ENCODE measurements at regions not wholly inside any gene's neighbourhood (a gene's known extent, or its start where the extent isn't known, plus 50 kb on each side); places are given as distances from the start of the nearest gene placed in this dataset.
A peak's percentile ranks its signal among the peaks of the same experiment; 100 is the strongest.

- Histone ChIP-seq H2BK120ac (ENCODE audit: low read depth, low read length) (no peak overlapping the region), H3K4ac (ENCODE audit: low read depth in 1 of 2, low read length in 2 of 2) (no peak overlapping the region), H3K14ac (ENCODE audit: low read length in 2 of 2) (no peak overlapping the region), H2AK5ac (ENCODE audit: low read length, severe bottlenecking) (no peak overlapping the region), H2BK5ac (ENCODE audit: low read depth, low read length, poor library complexity, severe bottlenecking) (no peak overlapping the region), H3K4me1 (ENCODE audit: control insufficient read depth, insufficient read depth, low read depth, low read length) (peaks cover 8% of the 10 kb centered on the region), H3K23ac (ENCODE audit: low read length in 2 of 2) (no peak overlapping the region), H2AFZ (ENCODE audit: low read depth, low read length) (no peak overlapping the region), H3K27me3 (ENCODE audit: control insufficient read depth in 1 of 2, insufficient read depth in 1 of 2, low read length in 2 of 2) (no peaks in the 10 kb centered on the region), H3K9ac (ENCODE audit: low read length) (no peak overlapping the region), H3K4me2 (ENCODE audit: low read length, poor library complexity, severe bottlenecking) (no peak overlapping the region), H3K36me3 (ENCODE audit: control insufficient read depth in 1 of 2, insufficient read depth in 2 of 2, low read depth in 1 of 2, low read length in 2 of 2) (no peaks in the 10 kb centered on the region), H3K4me3 (ENCODE audit: insufficient read depth in 1 of 2, low read depth in 1 of 2, low read length in 2 of 2) (no peak overlapping the region), H4K8ac (ENCODE audit: low read length) (no peak overlapping the region), H4K91ac (ENCODE audit: low read length) (no peak overlapping the region), H3K27ac (ENCODE audit: low read length, poor library complexity, severe bottlenecking) (no peak overlapping the region), H3K79me1 (replicated peaks; ENCODE audit: low read length, poor library complexity, severe bottlenecking) (no peaks in the 10 kb centered on the region), H3K18ac (ENCODE audit: low read depth in 1 of 2, low read length in 2 of 2) (no peak overlapping the region), H2BK15ac (ENCODE audit: low read depth, poor library complexity, severe bottlenecking) (no peak overlapping the region), H3K9me3 (ENCODE audit: control insufficient read depth, low read length) (no peaks in the 10 kb centered on the region), H2BK12ac (ENCODE audit: low read length in 2 of 2) (no peak overlapping the region)
- WGBS, result over 99% methylated on average over 8 of the region's 8 CpGs
- DNase-seq, result no peak
These were observed 110.2 kb downstream of the FAM50B start for GRCh38 chr6:3959385-3959784.

DNA sequence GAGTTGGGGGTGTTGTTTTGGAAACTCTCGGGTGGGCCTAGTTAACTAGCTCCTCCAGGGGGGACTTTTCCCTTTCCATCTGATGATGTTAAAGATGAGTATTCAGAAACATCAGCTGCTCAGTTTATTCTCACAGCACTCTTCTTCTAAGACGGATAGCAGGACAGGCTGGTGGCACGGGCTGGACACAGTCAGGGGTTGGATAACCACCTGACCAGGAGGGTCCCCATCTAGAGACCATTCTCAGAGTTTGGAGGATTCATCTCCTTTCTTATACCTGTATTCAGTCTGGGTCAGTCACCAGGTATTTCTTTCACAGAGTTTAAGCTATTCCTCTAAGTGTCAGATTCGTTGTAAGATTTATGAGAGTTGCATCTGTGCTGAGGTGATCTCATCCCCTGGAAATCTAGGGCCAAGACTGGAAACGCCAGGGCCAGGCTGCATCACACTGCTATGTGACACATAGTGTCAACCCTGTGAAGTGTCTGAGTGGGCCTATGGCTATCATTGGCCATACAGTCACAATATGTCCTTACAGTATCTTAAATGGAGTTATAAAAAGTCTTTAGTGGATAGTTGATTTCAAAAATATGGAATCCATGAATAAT lies 111.7 kb downstream of the FAM50B start:
- H3K14ac ChIP-seq (ENCODE audit: low read length in 2 of 2), result no peak overlapping the region
- H2BK120ac ChIP-seq (ENCODE audit: low read depth, low read length), result no peak overlapping the region
- WGBS, result 50% methylated on average over 5 of the region's 5 CpGs

GRCh38 chr6:3961581-3962215 lies 112.5 kb downstream of the FAM50B start:
- H3K79me1 ChIP-seq (replicated peaks; ENCODE audit: low read length, poor library complexity, severe bottlenecking), result no peaks in the 10 kb centered on the region
- H3K36me3 ChIP-seq (ENCODE audit: control insufficient read depth in 1 of 2, insufficient read depth in 2 of 2, low read depth in 1 of 2, low read length in 2 of 2), result no peaks in the 10 kb centered on the region
- no peak overlapping the region for H3K27ac ChIP-seq (ENCODE audit: low read length, poor library complexity, severe bottlenecking)
- H2AK5ac ChIP-seq (ENCODE audit: low read length, severe bottlenecking), result no peak overlapping the region
- no peak overlapping the region for H3K23ac ChIP-seq (ENCODE audit: low read length in 2 of 2)
- H4K91ac ChIP-seq (ENCODE audit: low read length), result no peak overlapping the region
- peaks cover 7% of the 10 kb centered on the region for H3K4me1 ChIP-seq (ENCODE audit: control insufficient read depth, insufficient read depth, low read depth, low read length)
- H2BK5ac ChIP-seq (ENCODE audit: low read depth, low read length, poor library complexity, severe bottlenecking), result no peak overlapping the region
- no peak overlapping the region for H3K4me2 ChIP-seq (ENCODE audit: low read length, poor library complexity, severe bottlenecking)
- H3K4ac ChIP-seq (ENCODE audit: low read depth in 1 of 2, low read length in 2 of 2), result no peak overlapping the region
- no peak overlapping the region for H2AFZ ChIP-seq (ENCODE audit: low read depth, low read length)
- no peak overlapping the region for H2BK12ac ChIP-seq (ENCODE audit: low read length in 2 of 2)
- H3K9ac ChIP-seq (ENCODE audit: low read length), result no peak overlapping the region
- H3K27me3 ChIP-seq (ENCODE audit: control insufficient read depth in 1 of 2, insufficient read depth in 1 of 2, low read length in 2 of 2), result no peaks in the 10 kb centered on the region
- H3K14ac ChIP-seq (ENCODE audit: low read length in 2 of 2), result no peak overlapping the region
- no peak overlapping the region for H3K4me3 ChIP-seq (ENCODE audit: insufficient read depth in 1 of 2, low read depth in 1 of 2, low read length in 2 of 2)
- WGBS, result 95% methylated on average over 6 of the region's 7 CpGs
- H3K18ac ChIP-seq (ENCODE audit: low read depth in 1 of 2, low read length in 2 of 2), result no peak overlapping the region
- H2BK120ac ChIP-seq (ENCODE audit: low read depth, low read length), result no peak overlapping the region
- no peak overlapping the region for H4K8ac ChIP-seq (ENCODE audit: low read length)
- DNase-seq, result no peak
- no peaks in the 10 kb centered on the region for H3K9me3 ChIP-seq (ENCODE audit: control insufficient read depth, low read length)
- no peak overlapping the region for H2BK15ac ChIP-seq (ENCODE audit: low read depth, poor library complexity, severe bottlenecking)

More for the DNA sequence above, 111.7 kb downstream of the FAM50B start:
- H2AFZ ChIP-seq (ENCODE audit: low read depth, low read length), result no peak overlapping the region
- H2BK15ac ChIP-seq (ENCODE audit: low read depth, poor library complexity, severe bottlenecking), result no peak overlapping the region
- peak overlapping the region; percentile 50 for H2AK5ac ChIP-seq (ENCODE audit: low read length, severe bottlenecking)
- no peak overlapping the region for H2BK12ac ChIP-seq (ENCODE audit: low read length in 2 of 2)
- no peaks in the 10 kb centered on the region for H3K9me3 ChIP-seq (ENCODE audit: control insufficient read depth, low read length)
- H3K79me1 ChIP-seq (replicated peaks; ENCODE audit: low read length, poor library complexity, severe bottlenecking), result no peaks in the 10 kb centered on the region
- no peak overlapping the region for H4K8ac ChIP-seq (ENCODE audit: low read length)
- H2BK5ac ChIP-seq (ENCODE audit: low read depth, low read length, poor library complexity, severe bottlenecking), result no peak overlapping the region
- no peak overlapping the region for H3K9ac ChIP-seq (ENCODE audit: low read length)
- H3K18ac ChIP-seq (ENCODE audit: low read depth in 1 of 2, low read length in 2 of 2), result no peak overlapping the region
- no peaks in the 10 kb centered on the region for H3K36me3 ChIP-seq (ENCODE audit: control insufficient read depth in 1 of 2, insufficient read depth in 2 of 2, low read depth in 1 of 2, low read length in 2 of 2)
- peaks cover 7% of the 10 kb centered on the region for H3K4me1 ChIP-seq (ENCODE audit: control insufficient read depth, insufficient read depth, low read depth, low read length)
- peak; percentile 13 for DNase-seq
- H3K23ac ChIP-seq (ENCODE audit: low read length in 2 of 2), result peak overlapping the region in 1 of 2 experiments; percentile 23
- H3K4me3 ChIP-seq (ENCODE audit: insufficient read depth in 1 of 2, low read depth in 1 of 2, low read length in 2 of 2), result no peak overlapping the region
- H4K91ac ChIP-seq (ENCODE audit: low read length), result no peak overlapping the region
- no peak overlapping the region for H3K4ac ChIP-seq (ENCODE audit: low read depth in 1 of 2, low read length in 2 of 2)
- no peak overlapping the region for H3K27ac ChIP-seq (ENCODE audit: low read length, poor library complexity, severe bottlenecking)
- H3K27me3 ChIP-seq (ENCODE audit: control insufficient read depth in 1 of 2, insufficient read depth in 1 of 2, low read length in 2 of 2), result no peaks in the 10 kb centered on the region
- H3K4me2 ChIP-seq (ENCODE audit: low read length, poor library complexity, severe bottlenecking), result no peak overlapping the region

- Histone ChIP-seq H3K27ac (ENCODE audit: low read length, poor library complexity, severe bottlenecking) (no peak overlapping the region), H3K9me3 (ENCODE audit: control insufficient read depth, low read length) (no peaks in the 10 kb centered on the region), H2AFZ (ENCODE audit: low read depth, low read length) (no peak overlapping the region), H3K4me1 (ENCODE audit: control insufficient read depth, insufficient read depth, low read depth, low read length) (peaks cover 7% of the 10 kb centered on the region), H2BK120ac (ENCODE audit: low read depth, low read length) (no peak overlapping the region), H3K4ac (ENCODE audit: low read depth in 1 of 2, low read length in 2 of 2) (no peak overlapping the region), H3K4me3 (ENCODE audit: insufficient read depth in 1 of 2, low read depth in 1 of 2, low read length in 2 of 2) (no peak overlapping the region), H3K36me3 (ENCODE audit: control insufficient read depth in 1 of 2, insufficient read depth in 2 of 2, low read depth in 1 of 2, low read length in 2 of 2) (no peaks in the 10 kb centered on the region), H3K9ac (ENCODE audit: low read length) (no peak overlapping the region), H3K23ac (ENCODE audit: low read length in 2 of 2) (no peak overlapping the region), H2BK15ac (ENCODE audit: low read depth, poor library complexity, severe bottlenecking) (no peak overlapping the region), H3K79me1 (replicated peaks; ENCODE audit: low read length, poor library complexity, severe bottlenecking) (no peaks in the 10 kb centered on the region), H4K8ac (ENCODE audit: low read length) (no peak overlapping the region), H3K4me2 (ENCODE audit: low read length, poor library complexity, severe bottlenecking) (no peak overlapping the region), H2BK5ac (ENCODE audit: low read depth, low read length, poor library complexity, severe bottlenecking) (no peak overlapping the region), H2BK12ac (ENCODE audit: low read length in 2 of 2) (no peak overlapping the region), H3K18ac (ENCODE audit: low read depth in 1 of 2, low read length in 2 of 2) (no peak overlapping the region), H3K27me3 (ENCODE audit: control insufficient read depth in 1 of 2, insufficient read depth in 1 of 2, low read length in 2 of 2) (no peaks in the 10 kb centered on the region), H2AK5ac (ENCODE audit: low read length, severe bottlenecking) (no peak overlapping the region), H3K14ac (ENCODE audit: low read length in 2 of 2) (no peak overlapping the region), H4K91ac (ENCODE audit: low read length) (no peak overlapping the region)
- 93% methylated on average over 6 of the region's 7 CpGs for WGBS
- DNase-seq, result no peak
These were observed 113.4 kb downstream of the FAM50B start for GRCh38 chr6:3962291-3963280.

Data from mesenchymal stem cell (in vitro differentiated cells and primary cell).